DMS 273 (cell line): ENCODE measurements at regions not wholly inside any gene's neighbourhood (a gene's known extent, or its start where the extent isn't known, plus 50 kb on each side); places are given as distances from the start of the nearest gene placed in this dataset.

Experiments used
- DNase-seq: peaks from one replicate; lab custom pipeline; 2025; ENCODE audit not compliant: unreplicated experiment; lab: John Stamatoyannopoulos, UW

GRCh38 chr10:131660427-131660826, 240.4 kb upstream of the PPP2R2D start:
- no peak for DNase-seq

DNA sequence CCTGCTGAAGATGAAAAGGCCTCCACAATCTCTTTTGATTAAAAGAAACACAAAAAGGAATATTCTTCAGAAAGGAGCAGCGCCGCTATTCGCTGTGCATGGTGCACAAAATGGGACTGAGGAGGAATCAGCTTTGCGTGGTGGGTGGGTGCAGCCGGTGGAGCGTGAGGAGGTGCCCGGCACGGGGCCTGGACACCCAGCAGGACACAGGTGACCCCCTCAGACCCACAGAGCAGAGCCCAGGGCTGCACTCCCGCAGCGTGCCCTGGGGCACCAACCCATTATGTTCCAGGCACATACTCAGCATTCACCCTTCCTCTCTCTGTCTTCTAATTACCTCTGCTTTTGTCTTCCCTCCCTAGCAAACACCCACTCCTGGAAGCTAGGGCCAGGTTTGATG, 238.0 kb upstream of the PPP2R2D start:
- DNase-seq: no peak

- peak; percentile 35 for DNase-seq
Measured at GRCh38 chr10:131663351-131663750, 237.5 kb upstream of the PPP2R2D start.

- no peak for DNase-seq
Measured at GRCh38 chr10:131666091-131666490, 234.7 kb upstream of the PPP2R2D start.

GRCh38 chr10:131667047-131667446, 233.8 kb upstream of the PPP2R2D start:
- no peak for DNase-seq

GRCh38 chr10:131667561-131667960, 233.2 kb upstream of the PPP2R2D start:
- no peak for DNase-seq

- no peak for DNase-seq
Measured at GRCh38 chr10:131668903-131669302, 231.9 kb upstream of the PPP2R2D start.

GRCh38 chr10:131669838-131670237, 231.0 kb upstream of the PPP2R2D start:
- DNase-seq: no peak

GRCh38 chr10:131670341-131670740, 230.5 kb upstream of the PPP2R2D start:
- no peak for DNase-seq

GRCh38 chr10:131673396-131673795, 227.4 kb upstream of the PPP2R2D start:
- DNase-seq: no peak

DNA sequence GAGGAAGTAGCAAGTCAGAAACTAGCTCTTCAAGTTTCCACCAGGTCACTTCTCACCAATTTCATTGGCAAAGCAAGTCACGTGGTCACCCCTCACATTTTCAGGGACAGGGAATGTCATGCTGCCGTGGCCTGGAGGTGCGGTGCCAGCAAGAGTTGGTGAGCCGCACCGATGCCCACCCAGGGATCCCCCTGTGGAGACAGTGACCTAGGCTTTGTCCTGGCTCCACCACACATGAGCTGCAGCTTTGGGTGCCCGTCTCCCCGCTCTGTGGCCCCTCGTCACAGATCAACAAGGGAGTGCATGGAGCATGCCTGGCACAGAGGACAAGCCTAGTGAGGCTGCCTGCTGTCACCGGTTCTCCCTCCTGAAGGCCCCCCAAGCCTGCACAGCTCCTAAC, 226.7 kb upstream of the PPP2R2D start:
- no peak for DNase-seq

GRCh38 chr10:131675104-131675503, 225.7 kb upstream of the PPP2R2D start:
- DNase-seq: no peak

DNA sequence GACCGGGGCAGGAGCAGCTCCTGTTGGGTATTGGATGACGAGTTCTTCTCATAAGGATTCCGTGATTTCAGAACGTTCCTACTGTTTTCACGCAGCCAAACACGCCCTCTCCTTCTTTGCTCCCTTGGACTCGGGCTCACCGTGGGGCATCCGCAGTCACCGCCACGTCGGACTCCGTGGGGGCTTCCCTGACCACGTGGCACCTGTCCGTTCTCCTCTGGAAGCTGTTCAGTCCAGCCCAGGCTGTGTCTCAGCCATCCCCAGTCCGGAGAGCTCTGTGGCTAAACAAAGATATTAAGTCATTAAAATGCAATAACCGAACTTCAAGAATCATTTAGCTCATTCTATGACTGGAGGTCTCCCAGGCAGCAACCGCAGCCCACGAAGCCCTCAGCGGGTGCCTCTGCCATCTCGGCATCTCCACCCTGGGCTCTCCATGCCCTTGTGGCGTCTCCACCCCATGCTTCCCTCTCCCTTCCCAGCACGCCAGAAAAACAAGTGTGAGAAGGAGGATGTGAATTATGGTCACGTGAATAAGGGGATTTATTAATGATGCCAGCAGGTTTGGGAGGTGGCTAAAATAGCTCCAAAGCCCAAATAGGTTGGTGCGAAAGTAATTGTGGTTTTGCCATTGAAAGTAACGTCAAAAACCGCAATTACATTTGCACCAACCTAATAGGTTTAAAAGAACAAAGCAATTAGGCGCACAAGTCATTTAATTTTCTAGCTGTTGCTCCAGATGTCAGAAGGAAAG, 224.6 kb upstream of the PPP2R2D start:
- no peak for DNase-seq

- no peak for DNase-seq
Measured at GRCh38 chr10:131676800-131677421, 223.9 kb upstream of the PPP2R2D start.

DNA sequence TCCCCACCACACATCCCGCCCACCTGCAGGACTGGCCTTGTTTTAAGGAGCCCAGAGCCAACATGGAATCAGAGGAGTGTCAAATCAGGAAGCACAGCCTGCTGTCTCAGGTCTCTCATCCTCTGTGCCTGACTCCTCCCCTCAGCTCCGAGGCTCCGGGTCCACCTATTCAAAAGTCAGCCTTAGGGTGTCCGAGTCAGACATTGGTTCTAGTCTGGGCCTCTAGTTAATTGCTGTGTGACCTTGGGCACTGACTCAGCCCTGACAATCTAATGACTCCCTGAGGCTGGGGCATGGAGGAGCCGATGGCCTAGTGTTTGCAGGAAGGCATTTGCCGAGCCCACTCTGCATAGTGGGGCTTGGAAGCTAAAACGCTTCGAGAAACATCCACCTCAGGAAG, 223.1 kb upstream of the PPP2R2D start:
- no peak for DNase-seq

- DNase-seq: no peak
Measured at GRCh38 chr10:131678171-131678570, 222.6 kb upstream of the PPP2R2D start.

- DNase-seq: no peak
Measured at GRCh38 chr10:131678613-131679012, 222.2 kb upstream of the PPP2R2D start.

DNA sequence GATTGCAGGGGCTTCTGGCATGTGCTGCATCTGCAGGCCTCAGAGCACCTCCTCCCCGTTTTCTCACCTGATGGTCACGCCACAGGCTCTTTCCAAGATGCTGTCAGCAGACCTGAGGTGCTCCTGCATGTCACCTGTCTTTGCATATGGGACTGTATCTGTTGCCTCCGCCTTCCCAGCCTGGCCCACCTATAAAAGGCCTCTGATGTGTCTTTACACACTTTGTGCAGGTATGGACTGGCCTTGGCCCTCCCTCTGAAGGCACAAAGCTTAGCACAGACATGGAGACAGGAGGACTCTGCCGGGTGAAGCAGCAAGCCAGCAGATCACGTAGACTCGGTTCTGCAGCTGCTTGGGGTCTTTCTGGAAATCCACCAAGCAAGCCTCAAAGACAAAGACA, 220.9 kb upstream of the PPP2R2D start:
- DNase-seq: no peak

DNA sequence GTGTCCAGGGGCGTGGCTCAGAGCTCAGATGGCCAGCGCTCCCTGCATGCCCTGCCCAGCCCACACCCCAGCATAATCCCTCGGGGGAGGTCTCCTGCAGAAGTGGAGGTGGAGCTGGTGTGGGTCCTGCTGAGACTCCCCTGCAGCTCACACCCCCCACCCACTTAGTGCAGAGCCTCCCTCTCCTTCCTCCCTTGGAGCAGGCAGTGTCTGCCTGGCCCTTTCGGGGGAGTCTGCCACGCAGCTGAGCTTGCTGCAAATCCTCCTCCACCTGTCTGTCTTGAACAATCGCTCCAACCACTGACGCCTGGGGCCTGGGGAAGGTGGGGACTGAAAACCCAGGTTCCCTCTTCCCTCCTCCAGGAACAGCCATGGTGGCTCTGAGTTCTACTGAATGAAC, 219.7 kb upstream of the PPP2R2D start:
- no peak for DNase-seq

DNA sequence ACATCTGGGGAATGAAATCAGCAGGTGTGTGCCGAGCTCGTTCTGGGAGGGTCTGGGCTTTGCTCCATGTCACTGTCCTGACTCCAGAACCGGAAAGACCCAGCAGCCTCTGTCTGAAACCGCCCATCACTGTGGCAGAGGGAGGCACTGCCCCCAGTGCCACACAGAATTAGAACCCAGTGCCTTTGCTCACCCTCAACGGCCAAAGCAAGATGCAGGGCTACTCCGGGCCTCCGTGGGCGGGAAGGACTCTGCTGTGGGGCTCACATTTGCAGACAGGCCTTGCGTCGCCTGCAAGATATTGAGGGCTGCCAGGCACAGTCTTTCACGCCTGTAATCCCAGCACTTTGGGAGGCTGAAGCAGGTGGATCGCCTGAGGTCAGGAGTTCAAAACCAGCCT, 219.2 kb upstream of the PPP2R2D start:
- no peak for DNase-seq

DNA sequence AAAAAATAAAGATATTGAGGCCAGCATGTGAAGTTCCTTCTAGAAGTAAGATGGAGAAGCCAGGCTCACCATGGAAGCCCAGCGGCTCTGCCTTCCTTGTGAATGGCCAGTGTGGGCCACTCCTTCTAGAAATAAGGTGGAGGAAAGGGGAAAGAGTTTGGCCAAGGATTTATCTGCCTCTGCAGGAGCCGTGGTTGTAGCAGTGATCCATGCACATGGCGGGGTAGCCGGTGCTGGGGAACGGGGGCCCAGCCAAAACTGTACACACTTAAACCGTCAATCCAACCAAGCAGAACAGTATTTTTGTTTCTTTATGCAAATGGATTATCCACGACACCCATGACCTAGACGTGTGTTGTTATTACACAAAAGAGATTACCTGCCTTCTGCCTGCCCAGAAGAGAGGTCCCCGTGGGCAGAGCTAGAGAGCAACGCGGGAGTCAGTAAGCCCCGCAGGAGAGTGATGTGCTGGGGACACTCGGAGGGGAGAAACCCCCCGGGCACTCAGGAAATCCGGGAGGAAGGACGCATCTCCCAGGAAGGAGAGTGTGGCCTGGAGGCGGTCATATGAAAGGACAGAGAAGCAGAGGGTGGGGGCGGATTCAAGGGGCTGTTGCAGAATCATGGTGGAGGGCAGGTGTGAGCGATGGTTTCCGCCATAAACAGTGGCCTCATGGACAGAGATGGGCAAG, 218.4 kb upstream of the PPP2R2D start:
- no peak for DNase-seq

- DNase-seq: no peak
Measured at GRCh38 chr10:131683281-131683861, 217.4 kb upstream of the PPP2R2D start.
